HG03064 (cell line): ENCODE measurements at regions not wholly inside any gene's neighbourhood (a gene's known extent, or its start where the extent isn't known, plus 50 kb on each side); places are given as distances from the start of the nearest gene placed in this dataset.

ENCODE experiments used
- ATAC-seq: cut with Tn5 transposase; IDR thresholded peaks from one replicate; pipeline ENCODE4 v1.9.1; 2021; ENCODE audit warnings: low read depth; ENCODE audit not compliant: unreplicated experiment

DNA sequence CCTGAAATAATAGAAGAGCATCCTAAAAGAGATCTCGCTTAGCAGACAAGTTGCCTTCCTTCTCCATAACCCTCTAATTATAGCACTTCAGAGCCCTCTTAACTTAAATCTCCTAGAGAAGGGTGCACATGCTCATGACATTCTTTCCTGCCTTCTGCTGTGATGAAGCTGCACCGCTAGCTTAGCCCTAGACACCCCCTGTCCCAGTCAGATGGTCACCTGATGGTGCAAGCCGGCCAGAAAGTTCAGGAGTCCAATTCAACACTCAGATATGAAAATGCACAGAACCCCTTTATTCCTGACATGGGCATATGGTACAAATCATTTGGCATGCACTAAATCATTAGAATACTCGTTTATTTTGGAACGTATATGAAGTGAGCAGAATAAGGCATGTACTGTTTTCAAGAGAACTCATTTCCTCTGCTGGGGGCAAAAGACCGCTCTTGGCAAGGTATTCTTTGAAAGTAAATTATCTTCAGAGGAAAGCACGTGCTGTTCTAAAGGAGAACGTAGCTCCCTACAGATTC lies 420.4 kb upstream of the PROK2 start:
- ATAC-seq, result no peak

DNA sequence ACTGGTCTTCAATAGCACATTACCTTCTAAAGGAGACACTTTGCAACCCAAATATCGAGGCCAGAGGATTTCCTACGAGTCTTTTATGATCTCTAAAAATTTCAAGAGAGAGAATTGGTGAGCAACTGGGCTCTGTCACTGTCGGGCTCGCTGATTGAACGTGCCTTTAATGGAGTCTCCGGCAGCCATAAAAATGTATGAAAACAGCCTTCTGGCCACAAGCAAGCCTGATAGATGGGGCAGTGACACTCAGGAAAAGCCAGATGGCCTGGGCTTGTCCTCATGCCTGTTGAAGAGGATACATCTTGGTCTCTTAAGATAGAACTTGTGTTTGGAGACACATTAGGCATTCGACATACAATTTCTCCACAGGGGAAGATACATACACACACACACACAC lies 419.5 kb upstream of the PROK2 start:
- no peak for ATAC-seq

GRCh38 chr3:72203613-72204349 lies 418.8 kb upstream of the PROK2 start:
- no peak for ATAC-seq

DNA sequence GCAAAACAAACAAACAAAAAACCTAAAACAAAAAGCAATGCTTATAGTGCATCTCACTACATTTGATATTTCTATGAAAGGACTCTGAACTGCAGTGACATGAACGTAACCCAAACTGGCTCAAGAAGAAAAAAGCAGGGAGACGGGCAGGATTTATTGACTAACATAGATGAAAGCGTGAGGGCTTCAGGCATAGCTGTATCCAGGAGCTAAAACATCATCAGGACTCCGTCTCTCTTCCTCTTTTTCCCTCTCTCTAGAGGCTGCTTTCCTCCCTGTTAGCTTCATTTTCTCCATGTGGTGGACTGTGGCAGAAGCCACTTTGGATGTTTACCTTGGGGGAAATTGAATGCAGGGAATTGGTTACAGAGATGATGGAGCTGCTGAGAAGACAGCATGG lies 418.2 kb upstream of the PROK2 start:
- ATAC-seq, result no peak

- no peak for ATAC-seq
Observed at GRCh38 chr3:72200332-72200731, 415.4 kb upstream of the PROK2 start.

DNA sequence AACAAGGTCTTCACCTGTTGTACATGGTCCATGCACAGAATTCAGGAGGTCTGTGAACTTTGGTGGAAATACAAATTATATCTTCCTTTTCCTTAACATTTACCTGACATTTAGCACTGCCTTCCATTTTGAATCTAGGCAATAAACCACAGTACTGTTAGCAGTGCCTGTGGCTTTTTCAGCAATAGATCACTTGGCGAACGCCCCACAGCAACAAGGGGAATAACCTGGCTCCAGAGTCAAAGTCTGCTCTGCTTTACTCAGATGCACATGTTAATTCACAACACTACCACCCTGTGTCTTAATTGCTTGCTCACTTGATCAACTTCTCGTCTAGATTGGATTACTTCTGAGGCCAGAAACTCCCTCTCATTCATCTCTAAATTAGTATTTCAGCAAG lies 414.6 kb upstream of the PROK2 start:
- no peak for ATAC-seq

GRCh38 chr3:72196377-72196929 lies 411.5 kb upstream of the PROK2 start:
- ATAC-seq, result no peak

GRCh38 chr3:72195895-72196294 lies 410.9 kb upstream of the PROK2 start:
- no peak for ATAC-seq

DNA sequence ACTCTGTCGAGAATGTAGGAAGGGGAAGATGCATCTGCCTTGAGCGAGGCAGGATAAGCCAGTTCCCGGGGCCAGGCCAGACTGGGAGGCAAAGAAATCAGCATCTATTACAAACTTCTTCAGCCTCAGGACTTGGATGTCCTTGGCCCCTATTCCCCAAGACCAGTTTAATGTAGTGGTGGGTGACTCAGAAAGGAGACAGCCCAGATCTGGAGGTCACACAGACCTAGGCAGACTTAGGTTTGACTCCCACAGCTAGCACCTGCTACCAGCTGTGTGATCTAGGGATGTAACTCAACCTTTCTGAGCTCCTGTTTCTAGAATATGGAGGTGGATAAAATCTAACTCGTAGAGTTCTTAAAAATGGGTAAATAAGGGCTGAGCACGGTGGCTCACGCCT lies 409.5 kb upstream of the PROK2 start:
- no peak for ATAC-seq

DNA sequence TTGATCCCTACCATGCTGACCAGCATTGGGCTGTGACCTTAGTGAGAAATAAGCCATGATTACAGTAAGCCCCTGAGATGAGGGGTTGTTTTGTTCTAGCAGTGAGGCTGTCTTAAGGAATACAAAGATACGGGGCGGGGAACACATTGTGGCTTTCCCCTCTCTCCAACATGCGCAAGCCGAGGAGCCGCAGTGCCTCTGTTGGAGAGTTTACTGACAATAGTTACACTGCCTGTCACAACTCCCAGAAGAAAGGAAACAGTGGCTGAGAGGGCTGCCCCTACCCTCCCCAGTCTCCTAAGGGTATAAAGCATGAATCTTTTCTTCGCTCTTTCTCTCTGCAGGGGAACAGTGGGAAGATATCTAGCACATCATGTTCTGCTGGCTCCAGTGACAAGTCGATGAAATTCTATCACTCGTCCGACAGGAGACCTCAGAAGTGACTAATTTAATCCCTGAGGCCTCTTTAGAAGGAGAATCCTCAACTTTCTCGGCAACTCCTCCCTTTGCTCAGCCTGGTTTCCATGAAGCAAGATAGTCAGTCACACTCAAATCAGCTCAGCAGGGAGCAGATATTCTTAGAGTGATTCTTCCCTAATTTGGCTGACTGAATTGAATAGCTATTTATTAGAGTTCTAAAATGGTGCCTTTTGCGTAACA lies 409.0 kb upstream of the PROK2 start:
- no peak for ATAC-seq

DNA sequence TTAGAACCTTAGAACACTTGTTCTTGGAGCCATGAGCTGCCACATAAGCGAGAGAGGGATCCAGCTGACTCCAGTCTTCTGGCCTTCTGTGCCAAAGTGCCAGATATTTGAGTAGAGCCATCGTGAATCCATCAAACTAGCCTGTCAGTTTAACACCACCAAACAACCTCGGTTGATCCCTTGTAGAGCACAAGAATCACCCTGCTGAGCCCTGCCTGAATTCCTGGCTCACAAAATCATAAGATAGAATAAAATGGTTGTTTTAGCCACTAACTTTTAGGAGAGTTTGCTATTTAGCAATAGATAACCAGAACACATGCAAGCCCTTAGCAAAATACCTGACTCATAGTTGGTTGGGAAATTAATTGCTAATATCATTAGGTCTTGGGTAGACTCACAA lies 407.6 kb upstream of the PROK2 start:
- ATAC-seq, result no peak

DNA sequence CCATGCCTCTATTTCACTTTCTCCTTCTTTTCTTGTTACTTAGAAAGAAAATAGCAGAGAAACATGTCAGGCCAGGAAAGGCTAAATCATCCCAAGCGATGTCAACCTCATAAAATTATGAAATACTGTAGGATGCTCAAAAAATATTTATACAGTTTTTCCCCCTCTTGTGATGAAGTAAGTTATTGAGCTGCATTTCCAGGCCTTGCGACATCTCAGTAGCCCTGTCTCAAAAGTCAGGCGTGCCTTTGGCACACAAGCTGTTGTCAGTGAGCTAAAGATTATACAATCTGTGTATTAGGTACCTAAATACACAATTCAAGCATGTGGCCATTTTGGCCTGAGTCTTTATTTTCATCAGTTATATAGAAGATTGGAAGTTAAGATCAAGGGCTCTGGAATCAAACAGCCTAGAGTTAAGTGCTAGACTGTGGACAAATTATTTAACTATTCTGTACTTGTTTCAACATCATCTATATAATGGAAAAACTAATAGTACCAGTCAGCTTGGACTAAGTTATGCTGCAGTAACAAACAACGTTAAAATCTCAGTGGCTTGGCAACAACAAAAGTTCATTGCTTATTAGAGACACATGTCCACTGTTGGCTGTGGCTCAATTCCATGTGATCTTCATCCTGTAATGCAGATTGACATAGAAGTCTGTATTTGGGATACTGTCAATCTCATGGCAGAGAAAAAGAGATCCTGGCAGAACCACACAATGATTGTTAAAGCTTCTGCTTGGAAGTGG lies 406.4 kb upstream of the PROK2 start:
- no peak for ATAC-seq

DNA sequence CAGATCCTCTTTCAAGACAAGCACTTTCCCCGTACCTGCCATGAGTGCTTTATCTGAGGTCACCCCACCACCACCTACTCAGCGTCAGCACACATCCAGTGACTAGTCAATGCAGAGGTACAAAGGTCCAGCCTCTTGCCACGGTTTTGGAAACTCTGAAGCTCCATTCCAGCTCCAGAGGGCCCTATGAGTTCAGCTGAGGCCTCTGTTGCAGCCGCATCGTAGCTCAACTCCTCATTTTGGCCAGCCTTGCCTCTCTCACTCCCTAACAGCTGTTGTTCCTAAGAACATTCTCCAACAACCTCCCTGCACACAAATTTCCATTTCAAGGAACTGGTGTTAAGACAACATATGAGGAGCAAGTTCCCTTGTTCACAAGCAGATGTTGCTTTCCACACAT lies 405.1 kb upstream of the PROK2 start:
- no peak for ATAC-seq

DNA sequence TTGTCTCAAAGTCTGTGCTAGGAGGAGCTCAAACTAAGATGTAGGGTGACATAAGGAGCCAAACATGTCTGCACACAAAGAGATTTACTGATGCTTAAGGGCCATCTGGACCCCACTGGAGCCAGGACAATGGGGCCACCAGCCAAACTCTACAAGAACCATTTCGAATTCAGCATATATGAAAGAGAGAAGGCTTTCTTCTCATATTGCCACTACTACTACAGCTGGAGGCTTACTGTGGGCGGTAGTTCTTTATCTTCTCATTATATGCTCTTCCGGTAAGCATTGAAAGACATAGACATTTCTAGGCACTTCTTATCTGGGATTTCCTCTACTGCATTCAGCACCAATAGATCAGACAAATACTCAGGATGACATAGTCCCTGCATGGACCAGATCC lies 404.4 kb upstream of the PROK2 start:
- no peak for ATAC-seq

- ATAC-seq, result no peak
Observed at GRCh38 chr3:72188536-72188935, 403.6 kb upstream of the PROK2 start.

DNA sequence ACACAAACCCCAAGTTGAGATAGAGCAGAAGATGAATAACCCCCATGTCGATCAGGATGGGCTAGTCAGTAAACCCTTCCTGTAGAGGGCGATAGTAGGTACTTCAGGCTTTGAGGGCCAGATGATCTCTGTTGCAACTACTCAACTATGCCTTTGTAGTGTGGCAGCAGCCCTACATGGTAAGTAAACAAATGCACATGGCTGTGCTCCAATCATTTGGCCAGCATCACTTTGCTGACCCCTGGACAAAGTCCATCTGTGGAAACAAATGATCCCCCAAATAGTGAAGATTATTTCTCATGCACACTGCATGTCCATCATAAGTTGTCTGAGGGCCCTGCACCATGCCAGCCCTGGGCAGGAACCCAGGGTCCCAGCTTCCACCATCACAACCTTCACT lies 402.2 kb upstream of the PROK2 start:
- ATAC-seq, result no peak

- ATAC-seq, result no peak
Observed at GRCh38 chr3:72186400-72186855, 401.5 kb upstream of the PROK2 start.

- ATAC-seq, result no peak
Observed at GRCh38 chr3:72185549-72186399, 400.8 kb upstream of the PROK2 start.

DNA sequence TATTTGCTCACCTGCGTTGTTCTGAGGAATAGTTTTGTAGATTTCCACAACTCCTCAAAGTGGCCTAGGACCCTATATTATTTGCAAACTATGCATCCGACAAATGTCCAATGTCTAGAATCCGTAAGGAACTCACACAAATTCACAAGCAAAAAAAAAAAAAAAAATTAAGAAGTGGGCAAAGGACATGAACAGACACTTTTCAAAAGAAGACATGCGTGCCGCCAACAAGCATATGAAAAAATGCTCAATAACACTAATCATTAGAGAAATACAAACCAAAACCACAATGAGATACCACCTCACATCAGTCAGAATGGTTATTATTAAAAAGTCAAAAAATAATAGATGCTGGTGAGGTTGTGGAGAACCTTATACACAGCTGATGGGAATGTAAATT lies 398.5 kb upstream of the PROK2 start:
- ATAC-seq, result no peak

GRCh38 chr3:72182206-72182605 lies 397.3 kb upstream of the PROK2 start:
- no peak for ATAC-seq
